ENCODE measurements at regions not wholly inside any gene's neighbourhood (a gene's known extent, or its start where the extent isn't known, plus 50 kb on each side); places are given as distances from the start of the nearest gene placed in this dataset.

GRCh38 chr4:14681330-14681729, 321.0 kb upstream of the CPEB2 start:
- H3K9me3 ChIP-seq (ENCODE audit: control insufficient read depth, insufficient read depth, low read depth, low read length), result no peaks in the 10 kb centered on the region
- no peak overlapping the region for H3K27ac ChIP-seq (ENCODE audit: extremely low read depth, low read depth, low read length)
- ChIA-PET POLR2A (no interaction called here), CTCF (no interaction called here)
- H3K4me1 ChIP-seq (ENCODE audit: control insufficient read depth, insufficient read depth, low read length), result no peaks in the 10 kb centered on the region
- H3K4me3 ChIP-seq (ENCODE audit: low read depth, low read length), result no peak overlapping the region
- no peak for TF ChIP-seq ZBTB26 (tag by site-specific recombination; optimal IDR thresholded peaks at IDR 0.05)
- no peak for TF ChIP-seq KLF8 (tag by site-specific recombination; IDR thresholded peaks at IDR 0.05)
- no peak for TF ChIP-seq ZBTB21 (tag by site-specific recombination; IDR thresholded peaks at IDR 0.05)
- H3K36me3 ChIP-seq (ENCODE audit: control insufficient read depth in 2 of 2, insufficient read depth in 1 of 2, low read length in 2 of 2), result no peaks in the 10 kb centered on the region

- ChIA-PET CTCF (interaction anchor here (0.6 kb wide), 1 partner anchor 1037 kb away, joined by 3 read pairs; no protein-coding TSS in a partner anchor), POLR2A (no interaction called here)
- no peak for TF ChIP-seq ZNF155 (tag by site-specific recombination; IDR thresholded peaks at IDR 0.05)
- no peak for TF ChIP-seq AEBP2 (tag by site-specific recombination; IDR thresholded peaks at IDR 0.05; ENCODE audit: borderline replicate concordance)
- TF ChIP-seq GLI2 (tag by site-specific recombination; IDR thresholded peaks at IDR 0.05; ENCODE audit: borderline replicate concordance, low read depth), result no peak
- no peak for TF ChIP-seq PRDM4 (tag by site-specific recombination; IDR thresholded peaks at IDR 0.05)
- no peak for TF ChIP-seq ZNF37A (tag by site-specific recombination; IDR thresholded peaks at IDR 0.05)
- no peak for TF ChIP-seq ZXDB (tag by site-specific recombination; IDR thresholded peaks at IDR 0.05)
- TF ChIP-seq KLF7 (tag by site-specific recombination; IDR thresholded peaks at IDR 0.05; ENCODE audit: borderline replicate concordance), result no peak
- no peak for TF ChIP-seq ZNF366 (tag by site-specific recombination; conservative IDR thresholded peaks at IDR 0.05)
- TF ChIP-seq ZNF510 (tag by site-specific recombination; IDR thresholded peaks at IDR 0.05; ENCODE audit: insufficient replicate concordance), result no peak
- no peak for TF ChIP-seq ZNF549 (tag by site-specific recombination; IDR thresholded peaks at IDR 0.05)
- TF ChIP-seq ZNF311 (tag by site-specific recombination; IDR thresholded peaks at IDR 0.05; ENCODE audit: borderline replicate concordance), result no peak
- no peak for TF ChIP-seq ZNF521 (tag by site-specific recombination; IDR thresholded peaks at IDR 0.05)
- no peak for TF ChIP-seq ZNF626 (tag by site-specific recombination; IDR thresholded peaks at IDR 0.05)
- no peak for TF ChIP-seq ZNF571 (tag by site-specific recombination; IDR thresholded peaks at IDR 0.05)
- TF ChIP-seq ZNF23 (tag by site-specific recombination; IDR thresholded peaks at IDR 0.05; ENCODE audit: borderline replicate concordance), result no peak
- TF ChIP-seq SETDB1 (IDR thresholded peaks at IDR 0.05; ENCODE audit: insufficient read length, low read length), result no peak
- TF ChIP-seq ZNF660 (tag by site-specific recombination; IDR thresholded peaks at IDR 0.05), result no peak
- TF ChIP-seq ZNF239 (tag by site-specific recombination; IDR thresholded peaks at IDR 0.05), result no peak
- TF ChIP-seq EGR2 (tag by site-specific recombination; IDR thresholded peaks at IDR 0.05; ENCODE audit: low read depth), result no peak
- no peak for TF ChIP-seq PRDM10 (tag by site-specific recombination; IDR thresholded peaks at IDR 0.05)
- Histone ChIP-seq H3K4me1 (ENCODE audit: control insufficient read depth, insufficient read depth, low read length) (no peaks in the 10 kb centered on the region), H3K27ac (ENCODE audit: extremely low read depth, low read depth, low read length) (no peak overlapping the region), H3K4me3 (ENCODE audit: low read depth, low read length) (no peak overlapping the region), H3K36me3 (ENCODE audit: control insufficient read depth in 2 of 2, insufficient read depth in 1 of 2, low read length in 2 of 2) (no peaks in the 10 kb centered on the region), H3K9me3 (ENCODE audit: control insufficient read depth, insufficient read depth, low read depth, low read length) (no peaks in the 10 kb centered on the region)
Observed at GRCh38 chr4:14693728-14694127, 308.6 kb upstream of the CPEB2 start.

Measured in HEK293 (cell line).